GM23338 (cell line): ENCODE measurements at regions not wholly inside any gene's neighbourhood (a gene's known extent, or its start where the extent isn't known, plus 50 kb on each side); places are given as distances from the start of the nearest gene placed in this dataset.

ENCODE experiments used
- ATAC-seq: fragments of 200-7000 bp; cut with Tn5 transposase; 3 replicates; pipeline ENCODE4 v1.9.1; 2020
- DNase-seq: peaks from one replicate; pipeline ENCODE4 v3.0.0-alpha.2; 2015; ENCODE audit warnings: low spot score
- H2AFZ ChIP-seq: fragments of 200-600 bp; sonication (generic); 2 replicates; pipeline ENCODE4 v1.8.0; 2016; ENCODE audit warnings: antibody characterized with exemption, mild to moderate bottlenecking, moderate library complexity
- H3F3A ChIP-seq: fragments of 200-600 bp; sonication (generic); replicated peaks from 2 replicates; pipeline ENCODE4 v1.8.0; 2017; ENCODE audit warnings: antibody characterized with exemption, mixed run types, low read depth
- H3K27ac ChIP-seq: fragments of 200-600 bp; sonication (generic); 2 replicates; pipeline ENCODE4 v1.6.1; 2016; ENCODE audit warnings: low read depth
- H3K27me3 ChIP-seq: fragments of 200-600 bp; sonication (generic); 2 replicates; pipeline ENCODE4 v1.8.0; 2016; ENCODE audit warnings: mild to moderate bottlenecking, mixed run types, moderate library complexity; ENCODE audit not compliant: insufficient read depth
- H3K36me3 ChIP-seq: fragments of 200-600 bp; sonication (generic); 2 replicates; pipeline ENCODE4 v1.8.0; 2016; ENCODE audit warnings: mild to moderate bottlenecking; ENCODE audit not compliant: insufficient read depth
- H3K4me1 ChIP-seq: fragments of 200-600 bp; sonication (generic); 2 replicates; pipeline ENCODE4 v1.8.0; 2016; ENCODE audit warnings: mild to moderate bottlenecking, moderate library complexity; ENCODE audit not compliant: insufficient read depth
- H3K4me2 ChIP-seq: fragments of 200-600 bp; sonication (generic); 2 replicates; pipeline ENCODE4 v1.7.1; 2017; ENCODE audit warnings: mixed run types
- H3K4me3 ChIP-seq: fragments of 200-600 bp; sonication (generic); 2 replicates; pipeline ENCODE4 v1.6.1; 2016; ENCODE audit warnings: mixed run types
- H3K79me2 ChIP-seq: fragments of 200-600 bp; sonication (generic); replicated peaks from 2 replicates; pipeline ENCODE4 v1.8.0; 2017; ENCODE audit warnings: mild to moderate bottlenecking; ENCODE audit not compliant: insufficient read depth
- H3K9me2 ChIP-seq: fragments of 200-600 bp; sonication (generic); 2 replicates; pipeline ENCODE4 v1.8.0; 2017; ENCODE audit not compliant: insufficient read depth
- H4K20me1 ChIP-seq: fragments of 200-600 bp; sonication (generic); replicated peaks from 2 replicates; pipeline ENCODE4 v1.8.0; 2017; ENCODE audit warnings: mild to moderate bottlenecking; ENCODE audit not compliant: insufficient read depth
- H3K27ac Mint-ChIP-seq: 2 replicates; pipeline ENCODE4 v1.8.0; 2020; ENCODE audit warnings: inconsistent platforms, mild to moderate bottlenecking, moderate library complexity, mixed read lengths
- H3K27me3 Mint-ChIP-seq: 3 replicates; pipeline ENCODE4 v1.8.0; 2022; ENCODE audit warnings: low read depth, mild to moderate bottlenecking, moderate library complexity, mixed read lengths, inconsistent platforms; ENCODE audit not compliant: insufficient read depth, poor library complexity
- H3K36me3 Mint-ChIP-seq: 3 replicates; pipeline ENCODE4 v1.8.0; 2021; ENCODE audit warnings: low read depth, mild to moderate bottlenecking, inconsistent platforms, moderate library complexity, mixed read lengths
- H3K4me1 Mint-ChIP-seq: 3 replicates; pipeline ENCODE4 v1.8.0; 2020; ENCODE audit warnings: mild to moderate bottlenecking, inconsistent platforms, mixed read lengths
- H3K4me3 Mint-ChIP-seq: 3 replicates; pipeline ENCODE4 v1.8.0; 2021; ENCODE audit warnings: moderate library complexity, mild to moderate bottlenecking, inconsistent platforms, mixed read lengths
- H3K9me3 Mint-ChIP-seq: 3 replicates; pipeline ENCODE4 v1.8.0; 2020; ENCODE audit warnings: moderate library complexity, mild to moderate bottlenecking, inconsistent platforms, mixed read lengths
- EZH2 ChIP-seq: fragments of 200-600 bp; sonication (generic); IDR thresholded peaks from one replicate; pipeline ENCODE4 v1.8.0; 2017; ENCODE audit warnings: antibody characterized with exemption, mild to moderate bottlenecking, low read depth; ENCODE audit not compliant: unreplicated experiment
- EZH2phosphoT487 ChIP-seq: fragments of 200-600 bp; sonication (generic); IDR thresholded peaks from one replicate; pipeline ENCODE4 v1.8.1; 2018; ENCODE audit warnings: antibody characterized with exemption; ENCODE audit not compliant: unreplicated experiment
- JUNB ChIP-seq: IDR thresholded peaks from one replicate; pipeline ENCODE4 v1.6.1; 2016; ENCODE audit warnings: antibody characterized with exemption; ENCODE audit not compliant: unreplicated experiment
- NANOG ChIP-seq: IDR thresholded peaks from 2 replicates; pipeline ENCODE4 v1.6.1; 2016; ENCODE audit warnings: antibody characterized with exemption, borderline replicate concordance
- STAT1 ChIP-seq: IDR thresholded peaks from one replicate; pipeline ENCODE4 v1.6.1; 2016; ENCODE audit warnings: antibody characterized with exemption; ENCODE audit not compliant: unreplicated experiment
- ZNF331 ChIP-seq: fragments of 250-450 bp; sonication (Bioruptor Pico); IDR thresholded peaks from 2 replicates; pipeline ENCODE4 v1.5.0; 2020; ENCODE audit warnings: low read depth, mild to moderate bottlenecking, moderate library complexity
- TF ChIP-seq, protein P1 (sequence below): fragments of 250-450 bp; sonication (Bioruptor Pico); IDR thresholded peaks from 2 replicates; pipeline ENCODE4 v1.5.0; 2020; ENCODE audit warnings: mild to moderate bottlenecking, moderate library complexity
- TF ChIP-seq, protein P2 (sequence below), 2 experiments: fragments of 200-600 bp in 1 of 2; sonication (generic) in 1 of 2; conservative IDR thresholded peaks; 2 replicates each; pipeline versions ENCODE4 v1.5.1 to v1.6.1; 2016 to 2017; ENCODE audit warnings: antibody characterized with exemption in 2 of 2, low read depth in 2 of 2, mild to moderate bottlenecking in 2 of 2, moderate library complexity in 1 of 2
- TF ChIP-seq, protein P3 (sequence below): IDR thresholded peaks from 2 replicates; pipeline ENCODE4 v1.6.1; 2016; ENCODE audit warnings: antibody characterized with exemption

DNA sequence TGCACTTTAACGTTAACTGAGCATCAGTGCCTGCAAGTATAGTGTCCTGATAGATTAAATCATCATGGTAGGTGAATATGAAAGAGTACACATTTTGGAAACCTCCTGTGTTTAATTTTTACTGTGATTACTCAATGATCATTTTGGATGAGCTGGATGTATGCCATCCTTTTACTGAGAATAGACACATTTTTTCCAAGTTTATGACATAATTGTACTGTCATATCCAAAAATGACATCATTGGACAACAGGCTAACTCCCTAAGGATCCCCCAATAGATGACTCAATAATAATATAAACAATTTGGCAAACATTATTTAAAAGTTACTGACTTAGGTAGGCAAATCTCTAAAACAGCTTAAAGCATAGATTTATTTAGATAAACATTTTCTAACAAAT lies 410.8 kb upstream of the REG3G start (continued):
- TF ChIP-seq, protein P1, sequence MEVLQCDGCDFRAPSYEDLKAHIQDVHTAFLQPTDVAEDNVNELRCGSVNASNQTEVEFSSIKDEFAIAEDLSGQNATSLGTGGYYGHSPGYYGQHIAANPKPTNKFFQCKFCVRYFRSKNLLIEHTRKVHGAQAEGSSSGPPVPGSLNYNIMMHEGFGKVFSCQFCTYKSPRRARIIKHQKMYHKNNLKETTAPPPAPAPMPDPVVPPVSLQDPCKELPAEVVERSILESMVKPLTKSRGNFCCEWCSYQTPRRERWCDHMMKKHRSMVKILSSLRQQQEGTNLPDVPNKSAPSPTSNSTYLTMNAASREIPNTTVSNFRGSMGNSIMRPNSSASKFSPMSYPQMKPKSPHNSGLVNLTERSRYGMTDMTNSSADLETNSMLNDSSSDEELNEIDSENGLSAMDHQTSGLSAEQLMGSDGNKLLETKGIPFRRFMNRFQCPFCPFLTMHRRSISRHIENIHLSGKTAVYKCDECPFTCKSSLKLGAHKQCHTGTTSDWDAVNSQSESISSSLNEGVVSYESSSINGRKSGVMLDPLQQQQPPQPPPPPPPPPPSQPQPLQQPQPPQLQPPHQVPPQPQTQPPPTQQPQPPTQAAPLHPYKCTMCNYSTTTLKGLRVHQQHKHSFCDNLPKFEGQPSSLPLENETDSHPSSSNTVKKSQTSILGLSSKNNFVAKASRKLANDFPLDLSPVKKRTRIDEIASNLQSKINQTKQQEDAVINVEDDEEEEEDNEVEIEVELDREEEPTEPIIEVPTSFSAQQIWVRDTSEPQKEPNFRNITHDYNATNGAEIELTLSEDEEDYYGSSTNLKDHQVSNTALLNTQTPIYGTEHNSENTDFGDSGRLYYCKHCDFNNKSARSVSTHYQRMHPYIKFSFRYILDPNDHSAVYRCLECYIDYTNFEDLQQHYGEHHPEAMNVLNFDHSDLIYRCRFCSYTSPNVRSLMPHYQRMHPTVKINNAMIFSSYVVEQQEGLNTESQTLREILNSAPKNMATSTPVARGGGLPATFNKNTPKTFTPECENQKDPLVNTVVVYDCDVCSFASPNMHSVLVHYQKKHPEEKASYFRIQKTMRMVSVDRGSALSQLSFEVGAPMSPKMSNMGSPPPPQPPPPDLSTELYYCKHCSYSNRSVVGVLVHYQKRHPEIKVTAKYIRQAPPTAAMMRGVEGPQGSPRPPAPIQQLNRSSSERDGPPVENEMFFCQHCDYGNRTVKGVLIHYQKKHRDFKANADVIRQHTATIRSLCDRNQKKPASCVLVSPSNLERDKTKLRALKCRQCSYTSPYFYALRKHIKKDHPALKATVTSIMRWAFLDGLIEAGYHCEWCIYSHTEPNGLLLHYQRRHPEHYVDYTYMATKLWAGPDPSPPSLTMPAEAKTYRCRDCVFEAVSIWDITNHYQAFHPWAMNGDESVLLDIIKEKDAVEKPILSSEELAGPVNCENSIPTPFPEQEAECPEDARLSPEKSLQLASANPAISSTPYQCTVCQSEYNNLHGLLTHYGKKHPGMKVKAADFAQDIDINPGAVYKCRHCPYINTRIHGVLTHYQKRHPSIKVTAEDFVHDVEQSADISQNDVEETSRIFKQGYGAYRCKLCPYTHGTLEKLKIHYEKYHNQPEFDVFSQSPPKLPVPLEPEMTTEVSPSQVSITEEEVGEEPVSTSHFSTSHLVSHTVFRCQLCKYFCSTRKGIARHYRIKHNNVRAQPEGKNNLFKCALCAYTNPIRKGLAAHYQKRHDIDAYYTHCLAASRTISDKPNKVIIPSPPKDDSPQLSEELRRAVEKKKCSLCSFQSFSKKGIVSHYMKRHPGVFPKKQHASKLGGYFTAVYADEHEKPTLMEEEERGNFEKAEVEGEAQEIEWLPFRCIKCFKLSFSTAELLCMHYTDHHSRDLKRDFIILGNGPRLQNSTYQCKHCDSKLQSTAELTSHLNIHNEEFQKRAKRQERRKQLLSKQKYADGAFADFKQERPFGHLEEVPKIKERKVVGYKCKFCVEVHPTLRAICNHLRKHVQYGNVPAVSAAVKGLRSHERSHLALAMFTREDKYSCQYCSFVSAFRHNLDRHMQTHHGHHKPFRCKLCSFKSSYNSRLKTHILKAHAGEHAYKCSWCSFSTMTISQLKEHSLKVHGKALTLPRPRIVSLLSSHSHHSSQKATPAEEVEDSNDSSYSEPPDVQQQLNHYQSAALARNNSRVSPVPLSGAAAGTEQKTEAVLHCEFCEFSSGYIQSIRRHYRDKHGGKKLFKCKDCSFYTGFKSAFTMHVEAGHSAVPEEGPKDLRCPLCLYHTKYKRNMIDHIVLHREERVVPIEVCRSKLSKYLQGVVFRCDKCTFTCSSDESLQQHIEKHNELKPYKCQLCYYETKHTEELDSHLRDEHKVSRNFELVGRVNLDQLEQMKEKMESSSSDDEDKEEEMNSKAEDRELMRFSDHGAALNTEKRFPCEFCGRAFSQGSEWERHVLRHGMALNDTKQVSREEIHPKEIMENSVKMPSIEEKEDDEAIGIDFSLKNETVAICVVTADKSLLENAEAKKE (CRISPR knock-in tag), result no peak

DNA sequence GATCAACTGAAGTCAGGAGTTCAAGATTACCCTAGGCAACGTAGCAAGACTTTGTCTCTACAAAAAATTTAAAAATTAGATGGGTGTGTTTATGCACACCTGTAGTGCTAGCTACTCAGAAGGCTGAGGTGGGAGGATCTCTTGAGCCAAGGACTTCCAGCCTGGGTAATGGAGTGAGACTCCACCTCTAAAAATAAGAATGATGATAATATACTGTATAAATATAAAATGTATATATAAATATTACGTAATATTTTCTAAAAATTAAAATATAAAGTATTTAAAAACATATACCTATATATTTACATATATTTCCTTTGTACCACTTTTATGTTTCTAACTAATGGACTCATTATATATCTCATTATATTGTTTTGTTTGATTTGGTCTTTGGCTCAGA lies 409.5 kb upstream of the REG3G start:
- no peak overlapping the region for H3K4me3 Mint-ChIP-seq
- H3K4me3 ChIP-seq, result no peak overlapping the region
- no peaks in the 10 kb centered on the region; the same call in 2 of the 3 replicates for H3K36me3 Mint-ChIP-seq
- DNase-seq, result no peak
- H3K27me3 ChIP-seq, result no peaks in the 10 kb centered on the region
- TF ChIP-seq, protein P2, sequence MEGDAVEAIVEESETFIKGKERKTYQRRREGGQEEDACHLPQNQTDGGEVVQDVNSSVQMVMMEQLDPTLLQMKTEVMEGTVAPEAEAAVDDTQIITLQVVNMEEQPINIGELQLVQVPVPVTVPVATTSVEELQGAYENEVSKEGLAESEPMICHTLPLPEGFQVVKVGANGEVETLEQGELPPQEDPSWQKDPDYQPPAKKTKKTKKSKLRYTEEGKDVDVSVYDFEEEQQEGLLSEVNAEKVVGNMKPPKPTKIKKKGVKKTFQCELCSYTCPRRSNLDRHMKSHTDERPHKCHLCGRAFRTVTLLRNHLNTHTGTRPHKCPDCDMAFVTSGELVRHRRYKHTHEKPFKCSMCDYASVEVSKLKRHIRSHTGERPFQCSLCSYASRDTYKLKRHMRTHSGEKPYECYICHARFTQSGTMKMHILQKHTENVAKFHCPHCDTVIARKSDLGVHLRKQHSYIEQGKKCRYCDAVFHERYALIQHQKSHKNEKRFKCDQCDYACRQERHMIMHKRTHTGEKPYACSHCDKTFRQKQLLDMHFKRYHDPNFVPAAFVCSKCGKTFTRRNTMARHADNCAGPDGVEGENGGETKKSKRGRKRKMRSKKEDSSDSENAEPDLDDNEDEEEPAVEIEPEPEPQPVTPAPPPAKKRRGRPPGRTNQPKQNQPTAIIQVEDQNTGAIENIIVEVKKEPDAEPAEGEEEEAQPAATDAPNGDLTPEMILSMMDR (conservative IDR thresholded peaks at IDR 0.05; ENCODE audit: low read depth in 2 of 2), result no peak
- TF ChIP-seq EZH2 (no peak), ZNF331 (CRISPR knock-in tag) (no peak), EZH2phosphoT487 (no peak), JUNB (no peak), NANOG (no peak), STAT1 (no peak)
- TF ChIP-seq, protein P3, sequence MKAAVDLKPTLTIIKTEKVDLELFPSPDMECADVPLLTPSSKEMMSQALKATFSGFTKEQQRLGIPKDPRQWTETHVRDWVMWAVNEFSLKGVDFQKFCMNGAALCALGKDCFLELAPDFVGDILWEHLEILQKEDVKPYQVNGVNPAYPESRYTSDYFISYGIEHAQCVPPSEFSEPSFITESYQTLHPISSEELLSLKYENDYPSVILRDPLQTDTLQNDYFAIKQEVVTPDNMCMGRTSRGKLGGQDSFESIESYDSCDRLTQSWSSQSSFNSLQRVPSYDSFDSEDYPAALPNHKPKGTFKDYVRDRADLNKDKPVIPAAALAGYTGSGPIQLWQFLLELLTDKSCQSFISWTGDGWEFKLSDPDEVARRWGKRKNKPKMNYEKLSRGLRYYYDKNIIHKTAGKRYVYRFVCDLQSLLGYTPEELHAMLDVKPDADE, result no peak
- H3K9me3 Mint-ChIP-seq, result no peaks in the 10 kb centered on the region
- H3K36me3 ChIP-seq, result no peaks in the 10 kb centered on the region
- no peak overlapping the region for H3K4me2 ChIP-seq
- no peak overlapping the region for H2AFZ ChIP-seq
- no peak overlapping the region for H3K27ac Mint-ChIP-seq
- H3K4me1 ChIP-seq, result no peaks in the 10 kb centered on the region
- H3K9me2 ChIP-seq, result no peaks in the 10 kb centered on the region
- no peaks in the 10 kb centered on the region for H3F3A ChIP-seq
- no peaks in the 10 kb centered on the region for H3K4me1 Mint-ChIP-seq
- no peak overlapping the region for H3K27ac ChIP-seq
- ATAC-seq, result no peak
- H3K79me2 ChIP-seq, result no peaks in the 10 kb centered on the region
- no peaks in the 10 kb centered on the region for H4K20me1 ChIP-seq
- no peaks in the 10 kb centered on the region for H3K27me3 Mint-ChIP-seq
